Activated T-cell treated with anti-CD3 and anti-CD28 coated beads, Interleukin-2, amount 50 U/mL, for 72 hours (primary cell): ENCODE measurements at regions not wholly inside any gene's neighbourhood (a gene's known extent, or its start where the extent isn't known, plus 50 kb on each side); places are given as distances from the start of the nearest gene placed in this dataset.

Source experiments
- ATAC-seq, 2 donors: fragments of 150-1000 bp; cut with Tn5 transposase; replicated peaks in 1 of 2; 2 replicates each; pipeline ENCODE4 v1.10.0; 2021; ENCODE audit warnings: moderate library complexity in 2 of 2, mild to moderate bottlenecking in 1 of 2
- DNase-seq, 2 donors: peaks; one replicate each; pipeline ENCODE4 v3.0.0; 2021 to 2022; ENCODE audit warnings: mixed read lengths in 1 of 2
- H3K27ac Mint-ChIP-seq: one replicate; pipeline ENCODE4 v1.8.0; 2022; ENCODE audit warnings: mild to moderate bottlenecking, moderate library complexity, mixed read lengths
- H3K27me3 Mint-ChIP-seq: one replicate; pipeline ENCODE4 v1.8.0; 2022; ENCODE audit warnings: low read depth, mixed read lengths
- H3K36me3 Mint-ChIP-seq, 2 donors: one replicate each; pipeline ENCODE4 v1.8.0; 2022; ENCODE audit warnings: mixed read lengths in 2 of 2, mild to moderate bottlenecking in 1 of 2; ENCODE audit not compliant: insufficient read depth in 2 of 2
- H3K4me1 Mint-ChIP-seq: one replicate; pipeline ENCODE4 v1.8.0; 2022; ENCODE audit warnings: low read depth, mixed read lengths
- H3K4me3 Mint-ChIP-seq, 2 donors: one replicate each; pipeline ENCODE4 v1.8.0; 2022; ENCODE audit warnings: mild to moderate bottlenecking in 2 of 2, mixed read lengths in 2 of 2, moderate library complexity in 2 of 2
- H3K9me3 Mint-ChIP-seq, 2 donors: one replicate each; pipeline ENCODE4 v1.8.0; 2022; ENCODE audit warnings: mixed read lengths in 2 of 2

- H3K9me3 Mint-ChIP-seq = no peaks in the 10 kb centered on the region
- peaks cover 29% of the 10 kb centered on the region for H3K27me3 Mint-ChIP-seq
- ATAC-seq (no peak), DNase-seq (no peak)
- H3K4me1 Mint-ChIP-seq = no peaks in the 10 kb centered on the region
- peaks cover 0 to 2% of the 10 kb centered on the region in 2 donors for H3K36me3 Mint-ChIP-seq
- no peak overlapping the region for H3K4me3 Mint-ChIP-seq
- no peak overlapping the region for H3K27ac Mint-ChIP-seq
Measured at GRCh38 chr15:77852241-77853007, 219.7 kb upstream of the LINGO1 start.

GRCh38 chr15:77851691-77852090 lies 219.0 kb upstream of the LINGO1 start:
- H3K9me3 Mint-ChIP-seq = no peaks in the 10 kb centered on the region
- DNase-seq = no peak
- H3K4me1 Mint-ChIP-seq = no peaks in the 10 kb centered on the region
- H3K27me3 Mint-ChIP-seq = peaks cover 33% of the 10 kb centered on the region
- no peak overlapping the region for H3K4me3 Mint-ChIP-seq
- no peak for ATAC-seq
- H3K27ac Mint-ChIP-seq = no peak overlapping the region
- H3K36me3 Mint-ChIP-seq = peaks cover 0 to 2% of the 10 kb centered on the region in 2 donors

- Mint-ChIP-seq H3K27ac (no peak overlapping the region), H3K27me3 (peaks cover 33% of the 10 kb centered on the region)
Measured at GRCh38 chr15:77851086-77851485, 218.4 kb upstream of the LINGO1 start.

GRCh38 chr15:77846986-77847385 lies 214.3 kb upstream of the LINGO1 start:
- Mint-ChIP-seq H3K9me3 (peaks cover 0 to 2% of the 10 kb centered on the region in 2 donors), H3K4me1 (no peaks in the 10 kb centered on the region), H3K36me3 (peaks cover 0 to 2% of the 10 kb centered on the region in 2 donors), H3K27ac (no peak overlapping the region), H3K27me3 (peaks cover 29% of the 10 kb centered on the region), H3K4me3 (no peak overlapping the region)
- DNase-seq (no peak), ATAC-seq (no peak)

More at GRCh38 chr15:77851086-77851485, 218.4 kb upstream of the LINGO1 start:
- Mint-ChIP-seq H3K4me1 (no peaks in the 10 kb centered on the region), H3K4me3 (no peak overlapping the region), H3K36me3 (peaks cover 0 to 2% of the 10 kb centered on the region in 2 donors), H3K9me3 (no peaks in the 10 kb centered on the region)
- DNase-seq = no peak
- no peak for ATAC-seq

- Mint-ChIP-seq H3K4me3 (no peak overlapping the region), H3K4me1 (no peaks in the 10 kb centered on the region), H3K36me3 (peaks cover 0 to 2% of the 10 kb centered on the region in 2 donors), H3K27me3 (peaks cover 23% of the 10 kb centered on the region), H3K27ac (no peak overlapping the region), H3K9me3 (peaks cover 0 to 2% of the 10 kb centered on the region in 2 donors)
- no peak for DNase-seq
- no peak for ATAC-seq
Measured at GRCh38 chr15:77846360-77846759, 213.6 kb upstream of the LINGO1 start.

- DNase-seq (no peak), ATAC-seq (no peak)
- no peak overlapping the region for H3K4me3 Mint-ChIP-seq
- H3K36me3 Mint-ChIP-seq = peaks cover 0 to 2% of the 10 kb centered on the region in 2 donors
- no peaks in the 10 kb centered on the region for H3K4me1 Mint-ChIP-seq
- H3K9me3 Mint-ChIP-seq = peaks cover 0 to 2% of the 10 kb centered on the region in 2 donors
- no peak overlapping the region for H3K27ac Mint-ChIP-seq
- H3K27me3 Mint-ChIP-seq = peaks cover 21% of the 10 kb centered on the region
Measured at GRCh38 chr15:77844798-77845446, 212.2 kb upstream of the LINGO1 start.

GRCh38 chr15:77843546-77843945 lies 210.8 kb upstream of the LINGO1 start:
- Mint-ChIP-seq H3K4me3 (no peak overlapping the region), H3K36me3 (no peaks in the 10 kb centered on the region), H3K9me3 (peaks cover 0 to 2% of the 10 kb centered on the region in 2 donors), H3K4me1 (no peaks in the 10 kb centered on the region), H3K27ac (no peak overlapping the region), H3K27me3 (peaks cover 14% of the 10 kb centered on the region)
- DNase-seq (no peak), ATAC-seq (no peak)

- no peak overlapping the region for H3K27ac Mint-ChIP-seq
- peaks cover 0 to 2% of the 10 kb centered on the region in 2 donors for H3K9me3 Mint-ChIP-seq
- H3K4me1 Mint-ChIP-seq = no peaks in the 10 kb centered on the region
- DNase-seq = no peak
- no peak overlapping the region for H3K4me3 Mint-ChIP-seq
- H3K27me3 Mint-ChIP-seq = no peaks in the 10 kb centered on the region
- ATAC-seq = no peak
- no peaks in the 10 kb centered on the region for H3K36me3 Mint-ChIP-seq
Measured at GRCh38 chr15:77840991-77841775, 208.5 kb upstream of the LINGO1 start.

- Mint-ChIP-seq H3K4me3 (no peak overlapping the region), H3K36me3 (no peaks in the 10 kb centered on the region), H3K9me3 (peaks cover 0 to 2% of the 10 kb centered on the region in 2 donors), H3K27ac (no peak overlapping the region), H3K27me3 (no peaks in the 10 kb centered on the region), H3K4me1 (no peaks in the 10 kb centered on the region)
- ATAC-seq = no peak
- no peak for DNase-seq
Measured at GRCh38 chr15:77839970-77840905, 207.5 kb upstream of the LINGO1 start.

GRCh38 chr15:77839456-77839855 lies 206.7 kb upstream of the LINGO1 start:
- no peak for DNase-seq
- no peaks in the 10 kb centered on the region for H3K36me3 Mint-ChIP-seq
- no peak overlapping the region for H3K27ac Mint-ChIP-seq
- H3K4me3 Mint-ChIP-seq = no peak overlapping the region
- H3K9me3 Mint-ChIP-seq = no peaks in the 10 kb centered on the region
- no peak for ATAC-seq
- no peaks in the 10 kb centered on the region for H3K4me1 Mint-ChIP-seq
- no peaks in the 10 kb centered on the region for H3K27me3 Mint-ChIP-seq

- Mint-ChIP-seq H3K27ac (no peak overlapping the region), H3K27me3 (no peaks in the 10 kb centered on the region), H3K9me3 (no peaks in the 10 kb centered on the region), H3K4me3 (no peak overlapping the region), H3K36me3 (no peaks in the 10 kb centered on the region), H3K4me1 (no peaks in the 10 kb centered on the region)
- DNase-seq = no peak
- ATAC-seq = no peak
Measured at GRCh38 chr15:77838595-77838994, 205.9 kb upstream of the LINGO1 start.

- no peaks in the 10 kb centered on the region for H3K36me3 Mint-ChIP-seq
Measured at GRCh38 chr15:77838061-77838460, 205.3 kb upstream of the LINGO1 start.

More at GRCh38 chr15:77838061-77838460, 205.3 kb upstream of the LINGO1 start:
- DNase-seq (no peak), ATAC-seq (no peak)
- Mint-ChIP-seq H3K4me1 (no peaks in the 10 kb centered on the region), H3K4me3 (no peak overlapping the region), H3K27ac (no peak overlapping the region), H3K9me3 (no peaks in the 10 kb centered on the region), H3K27me3 (no peaks in the 10 kb centered on the region)
